IMR-90 (cell line): ENCODE measurements at regions not wholly inside any gene's neighbourhood (a gene's known extent, or its start where the extent isn't known, plus 50 kb on each side); places are given as distances from the start of the nearest gene placed in this dataset.

Experiments
- ATAC-seq: fragments of 200-7000 bp; cut with Tn5 transposase; 2 replicates; pipeline ENCODE4 v1.9.1; 2020; ENCODE audit warnings: low read depth, mild to moderate bottlenecking, moderate library complexity
- BruUV-seq: library from RNA; stranded (reverse); fragments of 400-500 nt; replicated peaks from 2 replicates; lab custom pipeline; 2021; lab: Mats Ljungman, UMichigan
- CTCF ChIA-PET: fragments of 300-600 bp; formaldehyde crosslinking; extraction: SDS; loops from one replicate; lab custom pipeline; 2021; ENCODE audit warnings: antibody characterized with exemption; lab: Yijun Ruan, JAX
- POLR2A ChIA-PET: fragments of 300-600 bp; sonication (Branson Sonifier 250); formaldehyde crosslinking; loops from one replicate; lab custom pipeline; 2022; ENCODE audit warnings: antibody characterized with exemption; ENCODE audit not compliant: unreplicated experiment; lab: Charles Lee
- DNase-seq: peaks from one replicate; pipeline ENCODE4 v3.0.0; 2013
- H2AFZ ChIP-seq: replicated peaks from 2 replicates; pipeline ENCODE3; 2013; ENCODE audit warnings: low read length, mild to moderate bottlenecking; ENCODE audit not compliant: poor library complexity
- H2AK5ac ChIP-seq: 2 replicates; pipeline ENCODE4 v1.6.1; 2013; ENCODE audit warnings: low read depth, low read length, inconsistent platforms
- H2AK9ac ChIP-seq: replicated peaks from 2 replicates; pipeline ENCODE3; 2013; ENCODE audit warnings: mild to moderate bottlenecking, low read depth, low read length, moderate library complexity; ENCODE audit not compliant: poor library complexity
- H2BK120ac ChIP-seq: 2 replicates; pipeline ENCODE4 v1.6.1; 2013; ENCODE audit warnings: low read depth, low read length, inconsistent platforms
- H2BK15ac ChIP-seq: 3 replicates; pipeline ENCODE4 v1.6.1; 2013; ENCODE audit warnings: low read depth, low read length, inconsistent platforms
- H2BK20ac ChIP-seq: 2 replicates; pipeline ENCODE4 v1.6.1; 2013; ENCODE audit warnings: low read depth, mild to moderate bottlenecking, inconsistent platforms, low read length, moderate library complexity
- H2BK5ac ChIP-seq: 2 replicates; pipeline ENCODE4 v1.6.1; 2013; ENCODE audit warnings: mild to moderate bottlenecking, low read depth, low read length, inconsistent platforms; ENCODE audit not compliant: poor library complexity, severe bottlenecking
- H3K14ac ChIP-seq: replicated peaks from 2 replicates; pipeline ENCODE4 v1.6.1; 2013; ENCODE audit warnings: low read depth, low read length, inconsistent platforms
- H3K18ac ChIP-seq: 2 replicates; pipeline ENCODE4 v1.6.1; 2013; ENCODE audit warnings: low read depth, low read length, control low read depth
- H3K23ac ChIP-seq: 2 replicates; pipeline ENCODE4 v1.6.1; 2013; ENCODE audit warnings: low read depth, low read length, inconsistent platforms
- H3K27ac ChIP-seq: 2 replicates; pipeline ENCODE4 v1.5.1; 2013; ENCODE audit warnings: mild to moderate bottlenecking, control low read depth, low read length; ENCODE audit not compliant: insufficient read depth
- H3K27me3 ChIP-seq: 2 replicates; pipeline ENCODE4 v1.6.1; 2013; ENCODE audit warnings: low read length; ENCODE audit not compliant: control insufficient read depth, insufficient read depth
- H3K36me3 ChIP-seq: 2 replicates; pipeline ENCODE4 v1.6.1; 2013; ENCODE audit warnings: low read length, mixed read lengths; ENCODE audit not compliant: control insufficient read depth, insufficient read depth
- H3K4ac ChIP-seq: 2 replicates; pipeline ENCODE4 v1.6.1; 2013; ENCODE audit warnings: low read depth, low read length, inconsistent platforms
- H3K4me1 ChIP-seq: 2 replicates; pipeline ENCODE4 v1.6.1; 2013; ENCODE audit warnings: low read length, mixed read lengths; ENCODE audit not compliant: control insufficient read depth, insufficient read depth
- H3K4me2 ChIP-seq: 2 replicates; pipeline ENCODE4 v1.6.1; 2013; ENCODE audit warnings: low read depth, mild to moderate bottlenecking, control low read depth, low read length, moderate library complexity
- H3K4me3 ChIP-seq: 2 replicates; pipeline ENCODE4 v1.5.1; 2013; ENCODE audit warnings: low read depth, mild to moderate bottlenecking, control low read depth, low read length, moderate library complexity; ENCODE audit not compliant: insufficient read depth
- H3K56ac ChIP-seq: 2 replicates; pipeline ENCODE4 v1.6.1; 2013; ENCODE audit warnings: low read length, inconsistent platforms; ENCODE audit not compliant: insufficient read depth; ENCODE audit errors: extremely low read depth
- H3K79me1 ChIP-seq, 2 experiments: 2 replicates each; pipeline ENCODE4 v1.6.1; 2013; ENCODE audit warnings: low read length in 2 of 2, inconsistent platforms in 1 of 2, low read depth in 1 of 2
- H3K9ac ChIP-seq: 2 replicates; pipeline ENCODE4 v1.6.1; 2013; ENCODE audit warnings: low read depth, low read length, control low read depth
- H3K9me1 ChIP-seq: 2 replicates; pipeline ENCODE4 v1.6.1; 2013; ENCODE audit warnings: low read length, inconsistent platforms; ENCODE audit not compliant: insufficient read depth
- H3K9me3 ChIP-seq: 2 replicates; pipeline ENCODE4 v1.6.1; 2013; ENCODE audit warnings: low read length; ENCODE audit not compliant: control insufficient read depth, insufficient read depth
- H4K20me1 ChIP-seq: 2 replicates; pipeline ENCODE4 v1.6.1; 2013; ENCODE audit warnings: low read length, inconsistent platforms; ENCODE audit not compliant: insufficient read depth
- H4K5ac ChIP-seq: 2 replicates; pipeline ENCODE4 v1.6.1; 2013; ENCODE audit warnings: mild to moderate bottlenecking, low read depth, low read length, control low read depth
- H4K8ac ChIP-seq, 2 experiments: 2 replicates each; pipeline ENCODE4 v1.6.1; 2013; ENCODE audit warnings: low read depth in 2 of 2, low read length in 2 of 2, control low read depth in 1 of 2, inconsistent platforms in 1 of 2
- H4K91ac ChIP-seq: 2 replicates; pipeline ENCODE4 v1.6.1; 2013; ENCODE audit warnings: low read depth, low read length, inconsistent platforms; ENCODE audit not compliant: insufficient read depth
- BHLHE40 ChIP-seq: fragments of 150-350 bp; IDR thresholded peaks from 2 replicates; pipeline ENCODE4 v1.6.1; 2016; ENCODE audit warnings: mild to moderate bottlenecking, low read depth, low read length
- CEBPB ChIP-seq: IDR thresholded peaks from 2 replicates; pipeline ENCODE4 v1.6.1; 2012; ENCODE audit warnings: low read depth, low read length, improper control_type of control experiment
- CHD1 ChIP-seq: IDR thresholded peaks from 2 replicates; pipeline ENCODE4 v1.6.1; 2012; ENCODE audit warnings: low read depth, low read length, improper control_type of control experiment
- FOS ChIP-seq: fragments of 150-350 bp; IDR thresholded peaks from 2 replicates; pipeline ENCODE4 v1.6.1; 2016; ENCODE audit warnings: low read depth, low read length
- MAFK ChIP-seq: IDR thresholded peaks from 2 replicates; pipeline ENCODE4 v1.6.1; 2012; ENCODE audit warnings: low read depth, low read length, improper control_type of control experiment
- MAZ ChIP-seq: IDR thresholded peaks from 2 replicates; pipeline ENCODE4 v1.6.1; 2012; ENCODE audit warnings: low read depth, mild to moderate bottlenecking, low read length, improper control_type of control experiment, moderate library complexity, borderline replicate concordance
- MXI1 ChIP-seq: IDR thresholded peaks from 2 replicates; pipeline ENCODE4 v1.6.1; 2012; ENCODE audit warnings: low read depth, mild to moderate bottlenecking, low read length, moderate library complexity, borderline replicate concordance
- NFE2L2 ChIP-seq: fragments of 150-350 bp; IDR thresholded peaks from 2 replicates; pipeline ENCODE4 v1.6.1; 2016; ENCODE audit warnings: low read depth, mild to moderate bottlenecking, low read length
- POLR2A ChIP-seq: IDR thresholded peaks from 2 replicates; pipeline ENCODE4 v1.6.1; 2012; ENCODE audit warnings: mild to moderate bottlenecking, low read depth, low read length
- RAD21 ChIP-seq: IDR thresholded peaks from 2 replicates; pipeline ENCODE4 v1.6.1; 2012; ENCODE audit warnings: low read length, improper control_type of control experiment
- RCOR1 ChIP-seq: IDR thresholded peaks from 2 replicates; pipeline ENCODE4 v1.6.1; 2012; ENCODE audit warnings: mild to moderate bottlenecking, low read length, improper control_type of control experiment; ENCODE audit not compliant: insufficient replicate concordance
- RFX5 ChIP-seq: IDR thresholded peaks from 2 replicates; pipeline ENCODE4 v1.8.0; 2012; ENCODE audit warnings: low read depth, mild to moderate bottlenecking, low read length, moderate library complexity
- SMC3 ChIP-seq: fragments of 150-350 bp; IDR thresholded peaks from 2 replicates; pipeline ENCODE4 v1.6.1; 2016; ENCODE audit warnings: low read depth, mild to moderate bottlenecking, antibody characterized with exemption, low read length, moderate library complexity
- whole genome bisulfite sequencing, 2 experiments: methylation state at CpG; one replicate each; pipeline versions ENCODE4 v1.1.5 to v1.1.7; 2013; ENCODE audit warnings: missing lambda C conversion rate in 2 of 2; ENCODE audit not compliant: insufficient read length in 1 of 2; ENCODE audit errors: extremely low coverage in 2 of 2; 5-methylcytosine and 5-hydroxymethylcytosine counted together
- dilution Hi-C: fragments of 300-500 bp; cut with HindIII; formaldehyde crosslinking; loops from one replicate; pipeline ENCODE4 v1.14.3; 2018; ENCODE audit warnings: low sequenced_read_pairs; ENCODE audit not compliant: unreplicated experiment
- in situ Hi-C: fragments of 300-500 bp; cut with MboI; formaldehyde crosslinking; loops from 3 replicates; pipeline ENCODE4 v1.14.3; 2019; ENCODE audit warnings: low sequenced_read_pairs, inconsistent platforms, mixed read lengths
- intact Hi-C: fragments of 100-400 bp; cut with micrococcal nuclease; formaldehyde crosslinking; loops from 2 replicates; pipeline ENCODE4 v1.10.0; 2022
- TF ChIP-seq, protein P1 (sequence below): fragments of 150-350 bp; IDR thresholded peaks from 2 replicates; pipeline ENCODE4 v1.6.1; 2017; ENCODE audit warnings: mild to moderate bottlenecking, antibody characterized with exemption, low read length, low read depth
- TF ChIP-seq, protein P2 (sequence below): conservative IDR thresholded peaks from 2 replicates; pipeline ENCODE4 v1.5.1; 2012; ENCODE audit warnings: mild to moderate bottlenecking, low read depth, low read length, improper control_type of control experiment
- TF ChIP-seq, protein P3 (sequence below): fragments of 150-350 bp; IDR thresholded peaks from 2 replicates; pipeline ENCODE4 v1.6.1; 2016; ENCODE audit warnings: low read depth, mild to moderate bottlenecking, low read length, moderate library complexity, borderline replicate concordance

DNA sequence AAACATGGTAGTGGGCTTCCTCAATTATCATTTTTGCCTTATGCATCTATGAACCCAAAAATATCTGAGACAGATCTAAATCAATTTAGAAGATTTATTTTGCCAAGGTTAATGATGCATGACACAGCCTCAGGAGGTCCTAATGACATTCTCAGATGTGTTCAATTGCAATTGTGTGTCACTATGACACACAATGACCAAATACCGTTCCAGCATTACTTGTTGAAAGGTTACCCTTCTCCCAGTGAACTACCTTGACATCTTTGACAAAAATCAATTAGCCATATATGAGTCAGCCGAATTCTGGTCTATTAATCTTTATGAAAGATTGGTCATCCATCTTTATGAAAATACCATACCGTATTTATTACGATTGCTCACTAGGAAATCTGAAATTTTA, 592.5 kb upstream of the GJE1 start:
- ChIA-PET CTCF (no interaction called here), POLR2A (no interaction called here)
- Histone ChIP-seq H3K27me3 (no peaks in the 10 kb centered on the region), H3K18ac (no peak overlapping the region), H2AFZ (no peak overlapping the region), H3K36me3 (no peaks in the 10 kb centered on the region), H3K4ac (no peak overlapping the region), H3K79me1 (no peaks in the 10 kb centered on the region), H3K4me1 (no peaks in the 10 kb centered on the region), H2AK9ac (no peak overlapping the region), H2BK5ac (no peak overlapping the region), H2BK15ac (no peak overlapping the region), H3K23ac (no peak overlapping the region), H4K8ac (no peak overlapping the region), H3K56ac (no peak overlapping the region), H2BK120ac (no peak overlapping the region), H3K4me2 (no peak overlapping the region), H3K9me1 (no peaks in the 10 kb centered on the region), H3K9ac (no peak overlapping the region), H4K20me1 (no peaks in the 10 kb centered on the region), H3K9me3 (no peaks in the 10 kb centered on the region), H4K91ac (no peak overlapping the region), H2AK5ac (no peak overlapping the region), H3K4me3 (no peak overlapping the region), H3K14ac (no peak overlapping the region), H3K27ac (no peak overlapping the region), H2BK20ac (no peak overlapping the region), H4K5ac (no peak overlapping the region)
- BruUV-seq: no TSS peak
- TF ChIP-seq MXI1 (no peak), MAFK (no peak), MAZ (no peak), RCOR1 (no peak), BHLHE40 (no peak), POLR2A (no peak), FOS (no peak), RAD21 (no peak), SMC3 (no peak), CHD1 (no peak), CEBPB (no peak), NFE2L2 (no peak), RFX5 (no peak)
- TF ChIP-seq, protein P1, sequence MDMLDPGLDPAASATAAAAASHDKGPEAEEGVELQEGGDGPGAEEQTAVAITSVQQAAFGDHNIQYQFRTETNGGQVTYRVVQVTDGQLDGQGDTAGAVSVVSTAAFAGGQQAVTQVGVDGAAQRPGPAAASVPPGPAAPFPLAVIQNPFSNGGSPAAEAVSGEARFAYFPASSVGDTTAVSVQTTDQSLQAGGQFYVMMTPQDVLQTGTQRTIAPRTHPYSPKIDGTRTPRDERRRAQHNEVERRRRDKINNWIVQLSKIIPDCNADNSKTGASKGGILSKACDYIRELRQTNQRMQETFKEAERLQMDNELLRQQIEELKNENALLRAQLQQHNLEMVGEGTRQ: no peak
- TF ChIP-seq, protein P2, sequence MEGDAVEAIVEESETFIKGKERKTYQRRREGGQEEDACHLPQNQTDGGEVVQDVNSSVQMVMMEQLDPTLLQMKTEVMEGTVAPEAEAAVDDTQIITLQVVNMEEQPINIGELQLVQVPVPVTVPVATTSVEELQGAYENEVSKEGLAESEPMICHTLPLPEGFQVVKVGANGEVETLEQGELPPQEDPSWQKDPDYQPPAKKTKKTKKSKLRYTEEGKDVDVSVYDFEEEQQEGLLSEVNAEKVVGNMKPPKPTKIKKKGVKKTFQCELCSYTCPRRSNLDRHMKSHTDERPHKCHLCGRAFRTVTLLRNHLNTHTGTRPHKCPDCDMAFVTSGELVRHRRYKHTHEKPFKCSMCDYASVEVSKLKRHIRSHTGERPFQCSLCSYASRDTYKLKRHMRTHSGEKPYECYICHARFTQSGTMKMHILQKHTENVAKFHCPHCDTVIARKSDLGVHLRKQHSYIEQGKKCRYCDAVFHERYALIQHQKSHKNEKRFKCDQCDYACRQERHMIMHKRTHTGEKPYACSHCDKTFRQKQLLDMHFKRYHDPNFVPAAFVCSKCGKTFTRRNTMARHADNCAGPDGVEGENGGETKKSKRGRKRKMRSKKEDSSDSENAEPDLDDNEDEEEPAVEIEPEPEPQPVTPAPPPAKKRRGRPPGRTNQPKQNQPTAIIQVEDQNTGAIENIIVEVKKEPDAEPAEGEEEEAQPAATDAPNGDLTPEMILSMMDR: no peak
- TF ChIP-seq, protein P3, sequence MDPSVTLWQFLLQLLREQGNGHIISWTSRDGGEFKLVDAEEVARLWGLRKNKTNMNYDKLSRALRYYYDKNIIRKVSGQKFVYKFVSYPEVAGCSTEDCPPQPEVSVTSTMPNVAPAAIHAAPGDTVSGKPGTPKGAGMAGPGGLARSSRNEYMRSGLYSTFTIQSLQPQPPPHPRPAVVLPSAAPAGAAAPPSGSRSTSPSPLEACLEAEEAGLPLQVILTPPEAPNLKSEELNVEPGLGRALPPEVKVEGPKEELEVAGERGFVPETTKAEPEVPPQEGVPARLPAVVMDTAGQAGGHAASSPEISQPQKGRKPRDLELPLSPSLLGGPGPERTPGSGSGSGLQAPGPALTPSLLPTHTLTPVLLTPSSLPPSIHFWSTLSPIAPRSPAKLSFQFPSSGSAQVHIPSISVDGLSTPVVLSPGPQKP: no peak
- intact Hi-C loops: no loop called here
- dilution Hi-C loops: no loop called here
- no peak for ATAC-seq
- DNase-seq: no peak
- in situ Hi-C loops: no loop called here
- WGBS, 2 experiments: no CpG with 5 or more reads among the region's 4 CpGs
